Keratinocyte (primary cell): ENCODE measurements at regions not wholly inside any gene's neighbourhood (a gene's known extent, or its start where the extent isn't known, plus 50 kb on each side); places are given as distances from the start of the nearest gene placed in this dataset.
"Not testable (repeated sequence)": the region's sequence is repeated elsewhere in the genome, so short reads cannot be mapped to it uniquely, and the experiment has no call there.

Source experiments
- CTCF ChIP-seq, 3 experiments: IDR thresholded peaks in 1 of 3; conservative IDR thresholded peaks in 1 of 3; optimal IDR thresholded peaks in 1 of 3; 2 replicates in 2 of 3; 3 replicates in 1 of 3; pipeline versions ENCODE3 to v1.5.1; 2011; ENCODE audit warnings: low read length in 3 of 3, mild to moderate bottlenecking in 3 of 3, moderate library complexity in 2 of 3, control low read depth in 1 of 3, inconsistent platforms in 1 of 3; ENCODE audit not compliant: insufficient read depth in 2 of 3; ENCODE audit errors: extremely low read depth in 1 of 3
- EZH2 ChIP-seq: IDR thresholded peaks from one replicate; pipeline ENCODE4 v1.6.1; 2012; ENCODE audit warnings: inconsistent platforms, mild to moderate bottlenecking, low read length, moderate library complexity

- not testable (repeated sequence) for TF ChIP-seq CTCF (optimal IDR thresholded peaks at IDR 0.05 in 1 of 3, IDR thresholded peaks at IDR 0.05 in 1 of 3, conservative IDR thresholded peaks at IDR 0.05 in 1 of 3; ENCODE audit: extremely low read depth in 1 of 3, insufficient read depth in 2 of 3, low read length in 3 of 3); EZH2
Observed at GRCh38 chr11:11201302-11201701, 151.7 kb downstream of the CSNK2A3 start.
